Transverse colon (tissue), 4 donors: ENCODE measurements at regions not wholly inside any gene's neighbourhood (a gene's known extent, or its start where the extent isn't known, plus 50 kb on each side); places are given as distances from the start of the nearest gene placed in this dataset.

ENCODE experiments used
- DNase-seq: peaks from one replicate; pipeline ENCODE4 v3.0.0-alpha.2; 2019
- H3K27ac ChIP-seq, 4 donors: fragments of 200-600 bp; sonication (generic); 2 replicates each; pipeline ENCODE4 v1.5.1; 2016 to 2018; ENCODE audit warnings: inconsistent platforms in 4 of 4
- H3K27me3 ChIP-seq: fragments of 200-600 bp; sonication (generic); 2 replicates; pipeline ENCODE4 v1.5.1; 2017; ENCODE audit warnings: inconsistent platforms
- H3K36me3 ChIP-seq, 4 donors: fragments of 200-600 bp; sonication (generic); 2 replicates each; pipeline ENCODE4 v1.5.1; 2017 to 2019; ENCODE audit warnings: inconsistent platforms in 4 of 4
- H3K4me1 ChIP-seq, 4 donors: fragments of 200-600 bp; sonication (generic); 2 replicates each; pipeline ENCODE4 v1.5.1; 2017 to 2020; ENCODE audit warnings: inconsistent platforms in 4 of 4
- H3K4me3 ChIP-seq, 4 donors: fragments of 200-600 bp; sonication (generic); 1 replicate in 1 of 4; 2 replicates in 3 of 4; pipeline versions ENCODE4 v1.5.1 to v1.6.1; 2017 to 2019; ENCODE audit warnings: inconsistent platforms in 4 of 4
- H3K9me3 ChIP-seq, 2 donors: fragments of 200-600 bp; sonication (generic); 2 replicates each; pipeline ENCODE4 v1.5.1; 2017 to 2019; ENCODE audit warnings: inconsistent platforms in 2 of 2
- EP300 ChIP-seq: sonication (generic); formaldehyde crosslinking; IDR thresholded peaks from one replicate; pipeline ENCODE4 v1.6.1; 2017; ENCODE audit warnings: antibody characterized with exemption, low read depth
- POLR2A ChIP-seq: fragments of 450-650 bp; IDR thresholded peaks from one replicate; pipeline ENCODE4 v1.6.1; 2016; ENCODE audit warnings: antibody characterized with exemption, mild to moderate bottlenecking, moderate library complexity
- POLR2AphosphoS5 ChIP-seq, 3 donors: sonication (generic); formaldehyde crosslinking; IDR thresholded peaks; one replicate each; pipeline ENCODE4 v1.6.1; 2016; ENCODE audit warnings: antibody characterized with exemption in 3 of 3
- WGBS, 2 donors: methylation state at CpG; one replicate each; pipeline ENCODE4 v1.1.5; 2018; ENCODE audit warnings: low coverage in 1 of 2; 5-methylcytosine and 5-hydroxymethylcytosine counted together
- in situ Hi-C, 4 donors: fragments of 200-750 bp; cut with MboI; loops; one replicate each; pipeline versions ENCODE4 v1.15.0 to v1.15.1; 2017; ENCODE audit warnings: low sequenced_read_pairs in 3 of 4, low pct_ligation_motif_present in 1 of 4, low pct_unique_long_range_greater_than_20kb in 1 of 4
- intact Hi-C: fragments of 100-400 bp; cut with DNase I; formaldehyde crosslinking; loops from one replicate; pipeline ENCODE4 v1.15.1; 2023; ENCODE audit warnings: low total_unique reads
- TF ChIP-seq, protein P1 (sequence below), 5 experiments: fragments of 200-600 bp in 3 of 5; fragments of 450-650 bp in 2 of 5; sonication (generic) in 3 of 5; IDR thresholded peaks; 1 replicate in 2 of 5; 2 replicates in 3 of 5; pipeline ENCODE4 v1.5.1; 2016 to 2017; ENCODE audit warnings: antibody characterized with exemption in 5 of 5, inconsistent platforms in 3 of 5, mild to moderate bottlenecking in 2 of 5, moderate library complexity in 1 of 5

- intact Hi-C loops = no loop called here
- Histone ChIP-seq H3K4me3 (no peak overlapping the region), H3K27ac (no peak overlapping the region), H3K4me1 (peaks cover 0 to 16% (median 4%) of the 10 kb centered on the region in 4 donors), H3K9me3 (no peaks in the 10 kb centered on the region), H3K27me3 (no peaks in the 10 kb centered on the region), H3K36me3 (no peaks in the 10 kb centered on the region)
- DNase-seq = no peak
- in situ Hi-C loops = no loop called here
- TF ChIP-seq POLR2A (no peak), POLR2AphosphoS5 (IDR thresholded peaks at IDR 0.05) (no peak), EP300 (no peak)
- TF ChIP-seq, protein P1, sequence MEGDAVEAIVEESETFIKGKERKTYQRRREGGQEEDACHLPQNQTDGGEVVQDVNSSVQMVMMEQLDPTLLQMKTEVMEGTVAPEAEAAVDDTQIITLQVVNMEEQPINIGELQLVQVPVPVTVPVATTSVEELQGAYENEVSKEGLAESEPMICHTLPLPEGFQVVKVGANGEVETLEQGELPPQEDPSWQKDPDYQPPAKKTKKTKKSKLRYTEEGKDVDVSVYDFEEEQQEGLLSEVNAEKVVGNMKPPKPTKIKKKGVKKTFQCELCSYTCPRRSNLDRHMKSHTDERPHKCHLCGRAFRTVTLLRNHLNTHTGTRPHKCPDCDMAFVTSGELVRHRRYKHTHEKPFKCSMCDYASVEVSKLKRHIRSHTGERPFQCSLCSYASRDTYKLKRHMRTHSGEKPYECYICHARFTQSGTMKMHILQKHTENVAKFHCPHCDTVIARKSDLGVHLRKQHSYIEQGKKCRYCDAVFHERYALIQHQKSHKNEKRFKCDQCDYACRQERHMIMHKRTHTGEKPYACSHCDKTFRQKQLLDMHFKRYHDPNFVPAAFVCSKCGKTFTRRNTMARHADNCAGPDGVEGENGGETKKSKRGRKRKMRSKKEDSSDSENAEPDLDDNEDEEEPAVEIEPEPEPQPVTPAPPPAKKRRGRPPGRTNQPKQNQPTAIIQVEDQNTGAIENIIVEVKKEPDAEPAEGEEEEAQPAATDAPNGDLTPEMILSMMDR (IDR thresholded peaks at IDR 0.05) = no peak
- WGBS, 2 donors = 79 to 87% methylated on average over 3 to 6 of the region's 6 CpGs
Observed at GRCh38 chr3:177473184-177473583, 275.9 kb upstream of the TBL1XR1 start.

DNA sequence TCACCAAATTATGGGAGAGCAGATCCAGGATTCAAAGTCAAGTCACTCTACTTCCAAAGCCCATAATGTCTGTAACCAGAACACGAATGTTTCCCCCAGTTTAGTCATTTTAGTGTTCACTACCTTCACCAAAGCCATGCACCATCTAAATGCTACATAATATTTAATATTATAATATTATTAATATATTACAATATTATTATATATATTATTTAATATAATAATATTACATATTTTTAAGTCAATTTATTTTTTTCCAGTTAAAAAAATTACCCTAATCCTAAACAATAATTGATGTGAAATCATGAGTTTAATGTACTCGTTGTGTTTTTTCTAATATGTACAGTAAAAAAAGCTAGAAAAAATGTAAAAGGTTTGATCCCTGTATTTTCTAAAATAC is 276.6 kb upstream of the TBL1XR1 start:
- TF ChIP-seq POLR2A (no peak), POLR2AphosphoS5 (IDR thresholded peaks at IDR 0.05) (no peak), EP300 (no peak)
- TF ChIP-seq, protein P1 (IDR thresholded peaks at IDR 0.05) = no peak
- H3K4me1 ChIP-seq = peaks cover 5 to 23% (median 7%) of the 10 kb centered on the region in 4 donors
- in situ Hi-C loops = no loop called here
- H3K4me3 ChIP-seq = no peak overlapping the region
- H3K27me3 ChIP-seq = no peaks in the 10 kb centered on the region
- no peak for DNase-seq
- H3K36me3 ChIP-seq = no peaks in the 10 kb centered on the region
- WGBS, 2 donors = 92 to 93% methylated on average over 2 of the region's 2 CpGs
- H3K9me3 ChIP-seq = no peaks in the 10 kb centered on the region
- no peak overlapping the region for H3K27ac ChIP-seq
- intact Hi-C loops = no loop called here

DNA sequence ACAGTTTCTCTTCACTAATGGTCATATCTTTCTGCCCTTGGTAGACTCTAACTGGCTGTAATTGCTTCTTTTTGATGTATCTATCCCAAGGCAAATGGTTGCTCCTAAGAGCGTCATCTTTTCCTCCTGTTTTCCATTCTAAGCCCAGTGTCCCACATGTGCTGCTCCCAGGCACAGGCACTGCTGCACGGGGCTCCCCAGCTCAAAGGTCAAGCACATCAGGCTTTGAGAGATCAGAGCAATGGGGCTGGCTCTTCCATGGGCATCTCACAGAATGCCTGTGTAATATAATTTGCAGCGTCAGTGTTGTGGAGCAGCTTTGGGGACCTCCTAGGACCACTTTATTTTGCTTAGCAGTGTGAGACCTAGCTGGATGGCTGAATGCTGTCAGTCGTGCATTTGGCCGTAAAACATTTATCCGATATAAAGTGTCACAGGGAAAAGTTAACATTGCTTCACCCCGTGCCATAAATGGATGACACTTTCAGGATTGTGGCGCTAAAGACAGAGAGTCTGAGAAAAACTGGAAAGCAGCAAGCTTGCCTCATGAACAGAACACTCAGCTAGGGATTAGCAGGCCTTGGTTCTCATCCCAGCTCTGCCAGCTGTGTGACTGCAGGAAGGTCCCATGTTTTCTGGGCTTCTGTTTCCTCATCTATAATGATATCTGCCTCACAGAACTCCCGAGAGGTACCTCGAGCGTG is 277.5 kb upstream of the TBL1XR1 start:
- TF ChIP-seq POLR2A = no peak
- no peak for TF ChIP-seq POLR2AphosphoS5 (IDR thresholded peaks at IDR 0.05)
- TF ChIP-seq, protein P1 (IDR thresholded peaks at IDR 0.05) = no peak
- TF ChIP-seq EP300 = no peak
- H3K27ac ChIP-seq = peak overlapping the region in 3 of 4 donors; percentile 3 to 15 (median 5)
- in situ Hi-C loops = no loop called here
- H3K36me3 ChIP-seq = no peaks in the 10 kb centered on the region
- H3K9me3 ChIP-seq = no peaks in the 10 kb centered on the region
- DNase-seq = no peak
- 70 to 85% methylated on average over 4 to 11 of the region's 11 CpGs for WGBS, 2 donors
- intact Hi-C loops = no loop called here
- H3K27me3 ChIP-seq = no peaks in the 10 kb centered on the region
- H3K4me3 ChIP-seq = no peak overlapping the region
- H3K4me1 ChIP-seq = peaks cover 5 to 25% (median 10%) of the 10 kb centered on the region in 4 donors

DNA sequence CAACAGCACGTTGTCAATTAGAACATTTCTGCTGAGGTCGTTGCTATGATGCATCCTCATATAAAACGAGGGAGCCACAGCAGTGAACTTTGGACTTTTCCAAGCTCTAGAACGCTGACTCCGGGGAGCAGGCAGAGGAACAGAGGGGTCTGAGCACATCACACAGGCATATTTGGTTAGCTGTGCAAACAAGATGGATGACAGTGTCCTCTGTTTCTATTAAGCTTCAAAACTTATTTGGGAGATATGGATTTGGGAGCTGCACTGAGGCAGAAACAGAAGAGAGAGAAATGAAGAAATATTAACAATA is 278.0 kb upstream of the TBL1XR1 start:
- peak overlapping the region in 3 of 4 donors; percentile 3 to 15 (median 5) for H3K27ac ChIP-seq
- in situ Hi-C loops = no loop called here
- intact Hi-C loops = no loop called here

More for the DNA sequence above, 278.0 kb upstream of the TBL1XR1 start:
- TF ChIP-seq EP300 (no peak), POLR2AphosphoS5 (IDR thresholded peaks at IDR 0.05) (no peak), POLR2A (no peak)
- TF ChIP-seq, protein P1 (IDR thresholded peaks at IDR 0.05) = no peak
- no peaks in the 10 kb centered on the region for H3K36me3 ChIP-seq
- peaks cover 5 to 25% (median 10%) of the 10 kb centered on the region in 4 donors for H3K4me1 ChIP-seq
- H3K4me3 ChIP-seq = no peak overlapping the region
- no peak for DNase-seq
- H3K27me3 ChIP-seq = no peaks in the 10 kb centered on the region
- WGBS, 2 donors = 60% methylated on average over 5 of the region's 5 CpGs; no CpG with 5 or more reads in 1 of the 2 donors
- no peaks in the 10 kb centered on the region for H3K9me3 ChIP-seq
